ENCODE measurements at regions not wholly inside any gene's neighbourhood (a gene's known extent, or its start where the extent isn't known, plus 50 kb on each side); places are given as distances from the start of the nearest gene placed in this dataset.

DNA sequence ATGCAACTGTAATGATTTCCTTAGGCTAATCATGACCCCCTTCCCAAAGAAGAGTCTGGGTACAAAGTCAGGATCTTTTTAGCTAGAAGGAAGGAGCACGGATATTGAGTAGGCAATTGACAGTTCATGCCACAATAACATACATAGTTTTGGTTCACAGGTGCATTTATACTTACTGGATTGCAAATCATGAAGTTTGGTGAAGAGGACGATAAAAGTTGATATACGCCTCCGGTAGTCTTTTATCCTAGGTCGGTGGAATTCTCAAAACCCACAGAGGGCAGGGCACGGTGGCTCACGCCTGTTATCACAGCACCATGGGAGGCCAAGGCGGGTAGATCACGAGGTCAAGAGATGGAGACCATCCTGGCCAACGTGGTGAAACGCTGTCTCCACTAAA is 265.4 kb upstream of the PRMT6 start (continued):
- TF ChIP-seq, protein P1, sequence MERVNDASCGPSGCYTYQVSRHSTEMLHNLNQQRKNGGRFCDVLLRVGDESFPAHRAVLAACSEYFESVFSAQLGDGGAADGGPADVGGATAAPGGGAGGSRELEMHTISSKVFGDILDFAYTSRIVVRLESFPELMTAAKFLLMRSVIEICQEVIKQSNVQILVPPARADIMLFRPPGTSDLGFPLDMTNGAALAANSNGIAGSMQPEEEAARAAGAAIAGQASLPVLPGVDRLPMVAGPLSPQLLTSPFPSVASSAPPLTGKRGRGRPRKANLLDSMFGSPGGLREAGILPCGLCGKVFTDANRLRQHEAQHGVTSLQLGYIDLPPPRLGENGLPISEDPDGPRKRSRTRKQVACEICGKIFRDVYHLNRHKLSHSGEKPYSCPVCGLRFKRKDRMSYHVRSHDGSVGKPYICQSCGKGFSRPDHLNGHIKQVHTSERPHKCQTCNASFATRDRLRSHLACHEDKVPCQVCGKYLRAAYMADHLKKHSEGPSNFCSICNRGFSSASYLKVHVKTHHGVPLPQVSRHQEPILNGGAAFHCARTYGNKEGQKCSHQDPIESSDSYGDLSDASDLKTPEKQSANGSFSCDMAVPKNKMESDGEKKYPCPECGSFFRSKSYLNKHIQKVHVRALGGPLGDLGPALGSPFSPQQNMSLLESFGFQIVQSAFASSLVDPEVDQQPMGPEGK (CRISPR knock-in tag; IDR thresholded peaks at IDR 0.05) = no peak
- TF ChIP-seq, protein P2, sequence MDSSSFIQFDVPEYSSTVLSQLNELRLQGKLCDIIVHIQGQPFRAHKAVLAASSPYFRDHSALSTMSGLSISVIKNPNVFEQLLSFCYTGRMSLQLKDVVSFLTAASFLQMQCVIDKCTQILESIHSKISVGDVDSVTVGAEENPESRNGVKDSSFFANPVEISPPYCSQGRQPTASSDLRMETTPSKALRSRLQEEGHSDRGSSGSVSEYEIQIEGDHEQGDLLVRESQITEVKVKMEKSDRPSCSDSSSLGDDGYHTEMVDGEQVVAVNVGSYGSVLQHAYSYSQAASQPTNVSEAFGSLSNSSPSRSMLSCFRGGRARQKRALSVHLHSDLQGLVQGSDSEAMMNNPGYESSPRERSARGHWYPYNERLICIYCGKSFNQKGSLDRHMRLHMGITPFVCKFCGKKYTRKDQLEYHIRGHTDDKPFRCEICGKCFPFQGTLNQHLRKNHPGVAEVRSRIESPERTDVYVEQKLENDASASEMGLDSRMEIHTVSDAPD (CRISPR knock-in tag; IDR thresholded peaks at IDR 0.05) = no peak
- TF ChIP-seq ATAD3A (CRISPR knock-in tag; IDR thresholded peaks at IDR 0.05) (no peak), JUND (CRISPR knock-in tag; IDR thresholded peaks at IDR 0.05) (no peak), FOXK1 (CRISPR knock-in tag; IDR thresholded peaks at IDR 0.05; ENCODE audit: borderline replicate concordance, low read depth) (no peak), GATAD1 (CRISPR knock-in tag; IDR thresholded peaks at IDR 0.05) (no peak)

DNA sequence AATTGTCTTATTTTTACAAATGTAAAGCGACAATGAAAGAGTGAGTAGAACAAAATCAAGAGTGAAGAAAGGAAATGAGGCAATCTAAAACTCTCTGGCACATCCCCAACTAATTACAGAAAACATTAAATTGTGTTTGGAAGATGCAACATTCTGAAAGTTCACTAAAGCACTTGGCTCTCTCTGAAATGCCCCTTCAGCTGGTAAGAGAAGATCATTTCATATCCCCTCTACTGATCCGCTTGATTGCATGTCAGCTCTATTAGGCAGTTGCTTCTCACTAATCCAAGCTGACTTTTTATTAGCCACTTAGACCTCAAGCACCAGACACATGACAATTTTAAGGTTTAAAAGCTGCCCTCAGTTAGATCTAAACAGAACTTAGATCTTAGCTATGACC is 262.8 kb upstream of the PRMT6 start:
- peaks cover 65% of the 10 kb centered on the region for H3K9me3 ChIP-seq (ENCODE audit: low read length)
- H4K20me1 ChIP-seq (ENCODE audit: insufficient read depth, low read length) = no peaks in the 10 kb centered on the region
- H3K4me1 ChIP-seq (ENCODE audit: insufficient read depth, low read length) = no peaks in the 10 kb centered on the region
- in situ Hi-C loops (cut with HindIII; ENCODE audit: extremely low pct_ligation_motif_present, low pct_unique_long_range_greater_than_20kb) (no loop called here), intact Hi-C loops (cut with micrococcal nuclease; ENCODE audit: unreplicated experiment) (no loop called here)
- DNase-seq (ENCODE audit: low spot score) (no peak), FAIRE-seq (no peak), ATAC-seq (no peak)
- whole genome bisulfite sequencing (ENCODE audit: low lambda C conversion rate) = 4% methylated on average over 2 of the region's 2 CpGs
- H3K4me2 ChIP-seq (ENCODE audit: low read depth, low read length) = no peak overlapping the region
- H3K27ac ChIP-seq (ENCODE audit: extremely low read length, insufficient read depth, low read length) = no peak overlapping the region
- no peak overlapping the region for H3K9ac ChIP-seq (ENCODE audit: insufficient read depth, low read depth, low read length)
- no peaks in the 10 kb centered on the region for H3K79me2 ChIP-seq (ENCODE audit: insufficient read depth, low read length)
- POLR2A ChIA-PET = no interaction called here
- no peak overlapping the region for H2AFZ ChIP-seq (ENCODE audit: low read length)
- BruUV-seq (replicated peaks) = no TSS peak
- CTCF ChIA-PET (ENCODE audit: low intra/inter-chr PET ratio, low total read pairs) = no interaction called here
- no peaks in the 10 kb centered on the region for H3K27me3 ChIP-seq (ENCODE audit: control insufficient read depth in 1 of 2, insufficient read depth in 2 of 2, low read length in 2 of 2)
- H3K36me3 ChIP-seq (replicated peaks in 1 of 2; ENCODE audit: control insufficient read depth in 1 of 2, insufficient read depth in 2 of 2, low read length in 2 of 2) = no peaks in the 10 kb centered on the region
- no peak overlapping the region for H3K4me3 ChIP-seq (replicated peaks in 1 of 3; ENCODE audit: insufficient read depth in 1 of 3, low read depth in 2 of 3, low read length in 3 of 3)
- TF ChIP-seq CENPT (CRISPR knock-in tag; IDR thresholded peaks at IDR 0.05; ENCODE audit: low read depth) (no peak), ZFP1 (CRISPR knock-in tag; IDR thresholded peaks at IDR 0.05) (no peak), ZMYM4 (CRISPR knock-in tag; IDR thresholded peaks at IDR 0.05) (no peak), PLRG1 (conservative IDR thresholded peaks at IDR 0.05) (no peak), ZNF10 (CRISPR knock-in tag; IDR thresholded peaks at IDR 0.05; ENCODE audit: borderline replicate concordance, low read depth) (no peak), SRF (IDR thresholded peaks at IDR 0.05; ENCODE audit: low read depth, low read length) (no peak), PAWR (CRISPR knock-in tag; IDR thresholded peaks at IDR 0.05; ENCODE audit: borderline replicate concordance) (no peak), NONO (IDR thresholded peaks at IDR 0.05) (no peak), NONO (CRISPR knock-in tag; conservative IDR thresholded peaks at IDR 0.05) (no peak), ZBTB7B (CRISPR knock-in tag; IDR thresholded peaks at IDR 0.05) (no peak), MTF2 (CRISPR knock-in tag; IDR thresholded peaks at IDR 0.05; ENCODE audit: borderline replicate concordance) (no peak), HMGA1 (CRISPR knock-in tag; conservative IDR thresholded peaks at IDR 0.05) (no peak)
- TF ChIP-seq, protein P3, sequence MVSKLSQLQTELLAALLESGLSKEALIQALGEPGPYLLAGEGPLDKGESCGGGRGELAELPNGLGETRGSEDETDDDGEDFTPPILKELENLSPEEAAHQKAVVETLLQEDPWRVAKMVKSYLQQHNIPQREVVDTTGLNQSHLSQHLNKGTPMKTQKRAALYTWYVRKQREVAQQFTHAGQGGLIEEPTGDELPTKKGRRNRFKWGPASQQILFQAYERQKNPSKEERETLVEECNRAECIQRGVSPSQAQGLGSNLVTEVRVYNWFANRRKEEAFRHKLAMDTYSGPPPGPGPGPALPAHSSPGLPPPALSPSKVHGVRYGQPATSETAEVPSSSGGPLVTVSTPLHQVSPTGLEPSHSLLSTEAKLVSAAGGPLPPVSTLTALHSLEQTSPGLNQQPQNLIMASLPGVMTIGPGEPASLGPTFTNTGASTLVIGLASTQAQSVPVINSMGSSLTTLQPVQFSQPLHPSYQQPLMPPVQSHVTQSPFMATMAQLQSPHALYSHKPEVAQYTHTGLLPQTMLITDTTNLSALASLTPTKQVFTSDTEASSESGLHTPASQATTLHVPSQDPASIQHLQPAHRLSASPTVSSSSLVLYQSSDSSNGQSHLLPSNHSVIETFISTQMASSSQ (IDR thresholded peaks at IDR 0.05; ENCODE audit: low read depth) = no peak
- TF ChIP-seq, protein P3 (CRISPR knock-in tag; IDR thresholded peaks at IDR 0.05; ENCODE audit: borderline replicate concordance) = no peak
